Fibroblast of mammary gland (primary cell): ENCODE measurements at regions not wholly inside any gene's neighbourhood (a gene's known extent, or its start where the extent isn't known, plus 50 kb on each side); places are given as distances from the start of the nearest gene placed in this dataset.

Experiments used
- DNase-seq: peaks from one replicate; pipeline ENCODE4 v3.0.0-alpha.2; 2010; ENCODE audit warnings: low read depth
- H3K4me3 ChIP-seq: 2 replicates; pipeline ENCODE4 v1.5.1; 2011; ENCODE audit warnings: low read depth, mild to moderate bottlenecking, low read length, moderate library complexity; ENCODE audit not compliant: control insufficient read depth
- TF ChIP-seq, protein P1 (sequence below): conservative IDR thresholded peaks from 2 replicates; pipeline ENCODE4 v1.5.1; 2011; ENCODE audit warnings: low read depth, low read length, inconsistent platforms; ENCODE audit not compliant: control insufficient read depth, insufficient read depth

DNA sequence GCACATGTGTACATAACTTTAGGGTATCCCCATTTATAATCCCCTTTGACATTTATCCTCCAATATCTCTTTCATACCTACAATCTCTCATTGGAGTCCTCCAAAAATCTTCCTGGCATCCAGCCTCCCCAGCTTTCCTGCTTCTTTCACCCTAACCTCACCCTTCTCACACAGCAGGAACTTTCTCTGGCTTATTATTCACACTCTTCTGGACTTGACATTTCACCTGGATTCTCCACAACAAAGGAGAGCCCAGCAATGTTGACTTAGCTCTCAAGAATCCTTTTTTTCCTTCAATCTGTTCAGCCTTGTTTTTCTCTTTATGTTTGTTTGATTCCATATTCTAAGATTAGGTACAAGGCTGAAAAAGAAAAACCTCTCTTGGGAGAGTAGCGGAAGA lies 783.6 kb upstream of the ACVR2A start:
- DNase-seq = no peak
- TF ChIP-seq, protein P1, sequence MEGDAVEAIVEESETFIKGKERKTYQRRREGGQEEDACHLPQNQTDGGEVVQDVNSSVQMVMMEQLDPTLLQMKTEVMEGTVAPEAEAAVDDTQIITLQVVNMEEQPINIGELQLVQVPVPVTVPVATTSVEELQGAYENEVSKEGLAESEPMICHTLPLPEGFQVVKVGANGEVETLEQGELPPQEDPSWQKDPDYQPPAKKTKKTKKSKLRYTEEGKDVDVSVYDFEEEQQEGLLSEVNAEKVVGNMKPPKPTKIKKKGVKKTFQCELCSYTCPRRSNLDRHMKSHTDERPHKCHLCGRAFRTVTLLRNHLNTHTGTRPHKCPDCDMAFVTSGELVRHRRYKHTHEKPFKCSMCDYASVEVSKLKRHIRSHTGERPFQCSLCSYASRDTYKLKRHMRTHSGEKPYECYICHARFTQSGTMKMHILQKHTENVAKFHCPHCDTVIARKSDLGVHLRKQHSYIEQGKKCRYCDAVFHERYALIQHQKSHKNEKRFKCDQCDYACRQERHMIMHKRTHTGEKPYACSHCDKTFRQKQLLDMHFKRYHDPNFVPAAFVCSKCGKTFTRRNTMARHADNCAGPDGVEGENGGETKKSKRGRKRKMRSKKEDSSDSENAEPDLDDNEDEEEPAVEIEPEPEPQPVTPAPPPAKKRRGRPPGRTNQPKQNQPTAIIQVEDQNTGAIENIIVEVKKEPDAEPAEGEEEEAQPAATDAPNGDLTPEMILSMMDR = no peak
- no peak overlapping the region for H3K4me3 ChIP-seq

DNA sequence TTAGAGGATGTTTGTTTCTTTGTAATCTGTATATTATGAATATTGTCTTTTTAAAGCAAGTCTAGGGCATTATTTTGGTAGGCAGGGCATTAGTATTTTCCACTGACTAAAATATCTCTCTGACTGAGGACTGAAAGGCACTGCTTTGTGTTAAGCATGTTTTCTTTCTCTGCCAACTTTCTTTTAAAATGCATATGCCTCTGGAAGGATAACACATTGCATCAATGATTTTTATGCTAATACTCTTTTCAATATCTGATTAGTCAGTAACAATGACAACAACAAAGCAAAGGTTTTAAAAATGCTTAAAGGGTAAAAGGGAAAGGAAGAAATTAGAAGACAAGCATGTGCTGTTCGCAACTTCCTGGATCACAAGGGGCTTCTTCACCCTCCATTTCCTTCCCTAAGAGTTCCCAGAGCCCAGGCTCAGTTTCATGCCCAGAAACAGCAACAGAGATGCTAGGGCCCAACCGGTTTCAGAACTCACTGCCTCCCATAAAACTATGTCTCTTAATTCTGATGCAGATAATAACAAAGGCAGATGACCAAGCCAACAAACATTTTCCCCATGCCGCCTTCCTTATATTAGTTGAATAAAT lies 786.8 kb upstream of the ACVR2A start:
- TF ChIP-seq, protein P1 = no peak
- no peak for DNase-seq
- no peak overlapping the region for H3K4me3 ChIP-seq

DNA sequence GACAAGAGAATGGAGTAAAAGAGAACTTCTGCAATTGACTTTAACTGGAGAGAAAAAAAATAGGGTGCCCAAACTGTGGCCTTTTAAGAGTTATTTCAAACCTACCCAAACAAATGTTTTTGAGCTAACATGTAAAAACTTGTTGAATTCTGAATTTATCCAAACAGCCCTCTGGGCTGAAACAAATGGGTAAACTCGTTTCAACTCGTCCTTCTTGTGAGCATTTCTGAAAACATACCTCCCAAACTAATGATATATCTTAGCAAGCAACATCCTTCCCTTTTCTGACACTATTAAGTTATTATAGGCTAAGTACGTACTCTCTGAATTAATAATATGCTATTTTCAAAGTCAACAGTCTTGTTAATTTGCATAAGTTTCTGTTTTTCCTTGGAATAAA lies 793.0 kb upstream of the ACVR2A start:
- TF ChIP-seq, protein P1 = no peak
- H3K4me3 ChIP-seq = no peak overlapping the region
- DNase-seq = no peak

DNA sequence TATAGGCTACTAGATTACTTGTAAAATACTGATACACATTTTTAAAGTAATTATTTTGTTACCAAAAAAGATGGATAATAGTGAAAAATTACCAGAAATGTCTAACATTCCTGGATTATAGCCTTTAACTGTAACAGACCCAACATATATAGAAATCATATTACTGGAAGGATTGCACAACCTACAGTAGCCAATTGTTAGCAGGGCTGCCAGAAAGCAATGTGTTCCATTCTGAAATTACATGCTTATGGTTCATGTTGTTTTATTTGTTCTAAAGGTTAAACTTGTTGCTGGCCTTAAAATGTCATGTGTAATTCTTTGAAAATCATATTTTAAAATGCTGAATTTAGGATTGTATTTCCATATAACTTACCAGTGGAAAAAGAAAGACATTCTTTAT lies 793.6 kb upstream of the ACVR2A start:
- TF ChIP-seq, protein P1 = no peak
- peak; percentile 19 for DNase-seq
- no peak overlapping the region for H3K4me3 ChIP-seq

DNA sequence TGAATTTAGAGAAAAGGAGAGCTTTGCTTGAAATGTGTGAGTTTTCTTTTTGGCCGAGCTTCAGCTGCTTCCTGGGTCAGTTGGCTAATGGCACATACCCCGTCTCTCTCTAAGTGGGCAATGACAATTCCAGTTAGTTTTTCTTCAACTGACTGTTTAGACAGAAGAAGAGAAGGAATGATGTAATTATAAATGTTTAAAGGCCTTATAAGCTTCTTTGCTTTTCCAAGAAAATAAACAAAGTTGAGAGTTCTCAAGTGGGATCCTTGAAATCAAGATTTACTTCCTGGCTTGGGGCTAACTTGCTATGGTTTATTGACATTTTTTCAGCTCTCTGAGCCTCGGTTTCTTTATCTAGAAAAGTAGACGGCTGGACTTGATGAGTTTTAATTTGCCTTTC lies 794.9 kb upstream of the ACVR2A start:
- TF ChIP-seq, protein P1 = no peak
- DNase-seq = no peak
- H3K4me3 ChIP-seq = no peak overlapping the region

DNA sequence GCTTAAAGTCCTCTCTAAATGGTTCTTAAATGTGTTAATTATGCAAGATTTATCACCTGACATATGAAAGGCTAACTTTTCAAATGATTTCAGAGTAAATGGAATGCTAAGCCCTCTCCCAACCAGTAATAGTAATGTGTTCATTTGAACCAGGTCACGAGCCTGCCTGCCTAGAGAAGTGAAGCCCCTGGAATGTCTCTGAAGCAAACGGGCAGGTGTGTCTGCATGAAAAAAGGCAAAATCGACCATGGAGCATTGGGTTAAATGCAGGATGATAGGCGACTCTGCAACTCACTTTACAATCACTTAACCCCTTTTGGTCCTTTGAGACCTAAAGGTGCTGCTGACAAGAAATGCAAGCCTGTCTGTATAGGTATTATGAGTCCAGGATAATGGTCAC lies 798.4 kb upstream of the ACVR2A start:
- TF ChIP-seq, protein P1 = no peak
- DNase-seq = no peak
- no peak overlapping the region for H3K4me3 ChIP-seq

DNA sequence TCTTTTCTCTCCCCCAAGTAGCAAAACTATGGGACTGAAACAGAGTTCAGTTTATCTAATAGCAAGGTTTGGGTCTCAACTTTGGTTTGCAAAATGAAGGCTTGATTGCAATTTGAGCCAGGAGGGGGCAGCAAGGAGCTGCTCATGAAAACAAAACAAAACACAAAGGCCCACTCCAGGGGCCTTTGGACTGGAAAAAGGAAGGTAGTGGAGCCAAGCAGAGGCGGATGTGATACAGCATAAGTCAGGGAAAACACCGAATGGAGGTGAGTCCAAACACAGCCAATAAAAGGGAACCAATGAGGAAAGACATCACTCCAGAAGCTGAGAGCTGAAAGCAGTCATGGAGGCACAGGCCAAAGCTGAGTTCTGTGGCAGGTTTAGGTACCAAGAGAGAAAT lies 799.7 kb upstream of the ACVR2A start:
- TF ChIP-seq, protein P1 = peak; percentile 76
- no peak overlapping the region for H3K4me3 ChIP-seq
- peak; percentile 68 for DNase-seq
